ENCODE measurements at regions not wholly inside any gene's neighbourhood (a gene's known extent, or its start where the extent isn't known, plus 50 kb on each side); places are given as distances from the start of the nearest gene placed in this dataset.

- no peak overlapping the region for H3K4me3 ChIP-seq (ENCODE audit: low read length)
- no peak for DNase-seq
- no peaks in the 10 kb centered on the region for H3K36me3 ChIP-seq (ENCODE audit: control insufficient read depth, insufficient read depth, low read length)
- no peak overlapping the region for H3K27ac ChIP-seq (ENCODE audit: low read depth, low read length)
- Mint-ChIP-seq H3K4me3 (no peak overlapping the region), H3K27me3 (ENCODE audit: insufficient read depth) (no peaks in the 10 kb centered on the region), H3K36me3 (ENCODE audit: low read depth) (no peaks in the 10 kb centered on the region), H3K9me3 (no peaks in the 10 kb centered on the region), H3K27ac (no peak overlapping the region), H3K4me1 (no peaks in the 10 kb centered on the region)
- no peaks in the 10 kb centered on the region for H3K27me3 ChIP-seq (ENCODE audit: control insufficient read depth, insufficient read depth, low read length, poor library complexity, severe bottlenecking)
- H3K9me3 ChIP-seq (ENCODE audit: control insufficient read depth, low read length), result no peaks in the 10 kb centered on the region
- WGBS, 2 experiments (ENCODE audit: insufficient coverage in 1 of 2, insufficient read length in 1 of 2), result 90 to 100% methylated on average over 1 to 3 of the region's 3 CpGs
- no peak for TF ChIP-seq CTCF (conservative IDR thresholded peaks at IDR 0.05)
- no peaks in the 10 kb centered on the region for H3K4me1 ChIP-seq (ENCODE audit: control insufficient read depth, insufficient read depth, low read length)
- H3K9ac ChIP-seq (ENCODE audit: extremely low read depth, low read length, poor library complexity, severe bottlenecking), result no peak overlapping the region
These were observed 136.8 kb upstream of the TCF21 start for GRCh38 chr6:133752129-133752528.

- Histone ChIP-seq H3K27ac (ENCODE audit: low read depth, low read length) (no peak overlapping the region), H3K27me3 (ENCODE audit: control insufficient read depth, insufficient read depth, low read length, poor library complexity, severe bottlenecking) (no peaks in the 10 kb centered on the region), H3K36me3 (ENCODE audit: control insufficient read depth, insufficient read depth, low read length) (no peaks in the 10 kb centered on the region), H3K4me3 (ENCODE audit: low read length) (no peak overlapping the region), H3K9me3 (ENCODE audit: control insufficient read depth, low read length) (no peaks in the 10 kb centered on the region), H3K4me1 (ENCODE audit: control insufficient read depth, insufficient read depth, low read length) (no peaks in the 10 kb centered on the region), H3K9ac (ENCODE audit: extremely low read depth, low read length, poor library complexity, severe bottlenecking) (no peak overlapping the region)
- no peak for TF ChIP-seq CTCF (conservative IDR thresholded peaks at IDR 0.05)
- no peaks in the 10 kb centered on the region for H3K9me3 Mint-ChIP-seq
- H3K27ac Mint-ChIP-seq, result no peak overlapping the region
- H3K27me3 Mint-ChIP-seq (ENCODE audit: insufficient read depth), result no peaks in the 10 kb centered on the region
- H3K4me1 Mint-ChIP-seq, result no peaks in the 10 kb centered on the region
- no peaks in the 10 kb centered on the region for H3K36me3 Mint-ChIP-seq (ENCODE audit: low read depth)
- no peak overlapping the region for H3K4me3 Mint-ChIP-seq
- no peak for DNase-seq
These were observed 135.2 kb upstream of the TCF21 start for GRCh38 chr6:133753756-133754155.

GRCh38 chr6:133754298-133754697 lies 134.6 kb upstream of the TCF21 start:
- WGBS, 2 experiments (ENCODE audit: insufficient coverage in 1 of 2, insufficient read length in 1 of 2), result 96 to 100% methylated on average over 1 of the region's 1 CpG
- Histone ChIP-seq H3K9me3 (ENCODE audit: control insufficient read depth, low read length) (no peaks in the 10 kb centered on the region), H3K9ac (ENCODE audit: extremely low read depth, low read length, poor library complexity, severe bottlenecking) (no peak overlapping the region), H3K36me3 (ENCODE audit: control insufficient read depth, insufficient read depth, low read length) (no peaks in the 10 kb centered on the region), H3K4me1 (ENCODE audit: control insufficient read depth, insufficient read depth, low read length) (no peaks in the 10 kb centered on the region), H3K27me3 (ENCODE audit: control insufficient read depth, insufficient read depth, low read length, poor library complexity, severe bottlenecking) (no peaks in the 10 kb centered on the region), H3K4me3 (ENCODE audit: low read length) (no peak overlapping the region), H3K27ac (ENCODE audit: low read depth, low read length) (no peak overlapping the region)
- Mint-ChIP-seq H3K4me3 (no peak overlapping the region), H3K9me3 (no peaks in the 10 kb centered on the region), H3K27me3 (ENCODE audit: insufficient read depth) (no peaks in the 10 kb centered on the region), H3K4me1 (no peaks in the 10 kb centered on the region), H3K27ac (no peak overlapping the region), H3K36me3 (ENCODE audit: low read depth) (no peaks in the 10 kb centered on the region)
- no peak for DNase-seq
- TF ChIP-seq CTCF (conservative IDR thresholded peaks at IDR 0.05), result no peak

Measured in endodermal cell (in vitro differentiated cells).